ENCODE measurements at regions not wholly inside any gene's neighbourhood (a gene's known extent, or its start where the extent isn't known, plus 50 kb on each side); places are given as distances from the start of the nearest gene placed in this dataset.

DNA sequence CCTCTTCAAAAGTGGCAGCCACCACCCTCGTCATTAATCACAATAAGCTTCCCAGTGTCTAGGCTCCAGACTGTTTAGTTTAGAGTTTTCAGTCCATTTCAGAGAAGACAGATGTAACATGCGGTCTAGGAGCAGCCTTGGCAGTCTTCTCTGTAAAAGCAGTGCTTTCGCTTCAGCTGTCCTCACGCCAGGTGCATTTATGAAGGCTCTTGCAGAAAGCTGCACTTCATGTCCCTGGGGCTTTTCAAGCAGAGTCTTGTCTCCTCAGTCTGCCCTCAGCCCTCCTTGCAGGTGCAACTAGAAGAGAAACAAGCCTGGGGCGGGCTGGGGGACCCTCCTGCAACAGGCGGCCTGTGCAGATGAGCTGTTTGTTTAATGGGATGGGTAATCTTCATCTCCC lies 281.9 kb downstream of the DRD1 start:
- no peak for DNase-seq

DNA sequence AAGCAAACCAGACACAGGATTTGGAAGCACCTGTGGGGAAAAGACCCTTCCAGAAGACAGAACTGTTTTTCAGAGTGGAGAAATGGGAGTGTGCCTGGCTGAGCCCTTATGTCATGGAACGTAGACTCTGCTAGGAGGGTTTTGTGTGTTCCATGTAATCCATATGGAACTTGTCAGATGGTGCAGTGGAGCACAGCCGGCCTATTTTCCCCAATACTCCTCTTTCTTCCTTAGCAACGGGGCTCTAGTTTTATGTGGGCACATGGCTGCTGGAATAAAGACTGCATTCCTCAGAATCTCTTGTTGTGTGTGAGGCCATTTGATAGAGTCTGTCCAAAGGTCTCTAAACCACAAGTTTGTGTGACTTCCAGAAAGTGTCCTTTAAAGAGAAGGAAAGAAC lies 284.0 kb downstream of the DRD1 start:
- no peak for DNase-seq

DNA sequence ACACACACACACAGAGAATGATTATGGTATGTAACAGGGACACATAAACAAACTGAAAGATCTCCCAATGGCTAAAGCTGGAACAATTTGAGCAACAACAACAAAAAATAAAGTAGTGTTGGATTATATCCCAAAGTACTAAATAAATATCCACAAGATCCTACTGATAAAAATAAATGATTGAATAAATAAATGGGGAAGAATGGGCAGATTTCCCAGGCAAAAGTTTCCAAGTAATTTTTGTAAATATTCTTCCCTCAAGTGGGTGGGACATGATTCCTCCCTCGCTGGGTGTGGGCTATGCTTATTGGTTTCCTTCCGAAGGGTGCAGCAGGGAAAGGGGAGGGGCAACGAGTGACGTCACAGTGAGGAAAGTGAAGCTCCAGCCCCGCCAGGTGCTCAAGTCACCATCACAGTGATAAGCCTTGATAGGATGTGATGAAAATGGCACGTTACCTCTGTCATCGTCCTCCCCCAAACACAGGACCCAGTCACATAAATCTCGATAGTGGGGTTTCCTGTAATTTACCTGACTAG lies 295.3 kb downstream of the DRD1 start:
- DNase-seq, result no peak

DNA sequence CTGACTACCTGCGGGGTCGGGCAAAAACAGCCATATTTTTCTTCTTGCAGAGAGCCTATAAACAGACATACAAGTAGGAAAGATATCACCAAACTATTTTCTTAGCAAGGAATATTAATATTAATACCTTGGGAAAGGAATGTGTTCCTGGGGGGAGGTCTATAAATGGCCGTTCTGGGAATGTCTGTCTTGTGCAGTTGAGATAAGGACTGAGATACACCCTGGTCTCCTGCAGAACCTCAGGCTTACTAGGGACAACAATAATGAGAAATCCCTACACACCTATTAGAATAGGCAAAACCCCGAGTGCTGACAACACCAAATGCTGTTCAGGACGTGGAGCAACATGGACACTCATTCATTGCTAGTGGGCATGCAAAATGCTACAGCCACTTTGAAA lies 297.2 kb downstream of the DRD1 start:
- DNase-seq, result no peak

DNA sequence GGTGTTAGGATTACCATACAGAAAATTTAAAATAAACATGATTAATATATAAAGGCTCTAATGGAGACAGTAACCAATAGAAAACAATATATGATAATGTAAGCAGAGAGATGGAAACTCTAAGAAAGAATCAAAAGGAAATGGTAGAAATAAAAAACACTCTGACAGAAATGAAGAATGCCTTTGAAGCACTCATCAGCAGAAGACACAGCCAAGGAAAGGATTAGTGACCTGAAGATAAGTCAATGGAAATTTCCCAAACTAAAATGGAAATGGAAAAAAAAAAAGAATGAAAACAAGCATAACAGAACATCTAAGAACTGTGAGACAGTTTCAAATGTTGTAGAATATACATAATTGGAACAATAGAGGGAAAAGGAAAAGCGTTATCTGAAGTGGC lies 302.6 kb downstream of the DRD1 start:
- DNase-seq, result no peak

DNA sequence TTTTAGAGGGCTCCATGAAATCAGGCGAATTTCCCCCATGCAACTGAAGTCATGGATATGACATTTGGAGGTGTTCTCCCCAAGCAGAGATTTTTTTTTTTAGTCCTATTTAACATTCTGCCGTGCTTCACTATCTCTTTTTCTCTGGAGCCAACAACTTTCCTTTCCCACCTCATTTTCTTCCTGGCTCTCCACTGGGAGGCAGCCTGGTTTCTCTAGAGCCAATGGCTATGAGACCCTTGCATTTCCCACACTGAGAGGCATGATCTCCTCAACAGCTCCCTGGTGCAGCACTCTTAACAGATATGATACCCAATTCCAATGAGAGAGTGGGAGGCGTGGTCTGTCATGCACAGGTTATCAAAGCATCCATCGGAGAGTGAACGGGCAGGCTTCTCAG lies 310.8 kb downstream of the DRD1 start:
- DNase-seq, result no peak

DNA sequence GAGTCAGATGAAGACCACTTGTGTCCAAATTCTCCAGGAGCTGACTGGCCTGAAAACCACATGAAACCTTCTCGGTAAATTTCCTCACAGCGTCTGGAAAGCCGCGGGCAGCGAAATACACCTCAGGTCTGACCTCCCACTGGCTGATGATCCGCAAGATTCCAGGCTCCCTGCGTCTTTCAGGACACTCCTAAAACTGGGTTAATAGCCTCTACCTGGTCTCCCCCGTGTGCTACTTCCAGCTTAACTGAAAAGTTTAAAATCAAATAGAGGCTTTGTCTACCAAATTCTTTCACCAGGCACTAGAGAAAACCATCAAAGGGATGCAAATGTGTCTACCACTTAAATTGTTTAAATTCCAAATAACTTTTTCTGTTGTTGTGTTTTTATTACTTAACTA lies 312.6 kb downstream of the DRD1 start:
- DNase-seq, result no peak

DNA sequence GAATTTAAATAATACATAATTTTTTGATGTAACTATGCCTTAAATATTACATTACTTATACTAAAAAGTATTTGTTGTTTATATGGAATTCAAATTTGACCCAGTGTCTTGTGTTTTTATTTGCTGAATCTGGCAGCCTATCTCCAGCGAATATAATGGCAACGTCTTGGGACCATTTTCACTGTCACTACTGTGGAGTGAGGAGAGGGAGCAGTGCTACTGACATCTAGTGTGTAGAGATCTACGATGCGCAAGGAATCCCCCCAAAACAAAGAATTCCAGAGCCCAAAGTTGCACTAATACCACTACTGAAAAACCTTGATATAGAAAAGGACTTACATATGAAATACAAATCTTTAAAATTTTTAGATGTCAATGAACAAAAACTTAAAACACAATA lies 314.4 kb downstream of the DRD1 start:
- DNase-seq, result no peak

DNA sequence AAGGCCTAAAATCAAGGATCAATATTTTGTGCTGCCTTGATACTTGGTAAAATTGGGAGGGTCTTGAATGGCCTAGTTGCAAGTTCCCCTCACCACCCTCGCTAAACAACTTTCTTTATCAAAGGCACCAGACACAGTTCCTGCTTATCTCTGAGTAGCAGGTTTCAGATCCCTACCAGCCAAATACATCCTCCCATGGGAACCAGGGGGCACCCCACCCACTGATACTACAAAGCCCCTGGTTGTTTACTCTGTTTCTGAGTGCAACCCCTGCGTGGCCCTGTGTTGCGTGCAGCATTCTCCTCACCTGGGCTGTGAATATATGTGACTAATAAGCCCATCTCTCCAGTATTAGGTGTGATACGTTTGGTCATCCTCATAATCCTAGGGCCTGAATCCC lies 314.9 kb downstream of the DRD1 start:
- no peak for DNase-seq

DNA sequence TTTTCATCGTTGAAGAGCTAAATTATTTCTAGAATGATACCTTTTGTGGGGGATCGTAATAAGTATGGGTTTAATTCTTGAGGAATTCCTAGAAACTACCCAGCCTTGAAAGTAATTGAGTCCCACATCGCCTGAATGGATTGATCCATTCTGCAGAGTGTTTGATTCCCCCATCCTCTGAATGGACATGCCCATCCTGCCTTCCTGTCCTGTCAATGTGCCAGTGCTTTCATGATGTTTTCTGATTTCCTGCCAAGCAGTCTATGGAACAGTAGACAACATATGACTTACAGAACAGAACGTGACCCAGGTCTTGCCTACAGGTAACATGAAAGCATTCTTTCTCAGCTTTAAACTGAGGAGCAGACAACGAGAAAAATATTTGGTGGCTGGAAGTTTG lies 319.2 kb downstream of the DRD1 start:
- no peak for DNase-seq

DNA sequence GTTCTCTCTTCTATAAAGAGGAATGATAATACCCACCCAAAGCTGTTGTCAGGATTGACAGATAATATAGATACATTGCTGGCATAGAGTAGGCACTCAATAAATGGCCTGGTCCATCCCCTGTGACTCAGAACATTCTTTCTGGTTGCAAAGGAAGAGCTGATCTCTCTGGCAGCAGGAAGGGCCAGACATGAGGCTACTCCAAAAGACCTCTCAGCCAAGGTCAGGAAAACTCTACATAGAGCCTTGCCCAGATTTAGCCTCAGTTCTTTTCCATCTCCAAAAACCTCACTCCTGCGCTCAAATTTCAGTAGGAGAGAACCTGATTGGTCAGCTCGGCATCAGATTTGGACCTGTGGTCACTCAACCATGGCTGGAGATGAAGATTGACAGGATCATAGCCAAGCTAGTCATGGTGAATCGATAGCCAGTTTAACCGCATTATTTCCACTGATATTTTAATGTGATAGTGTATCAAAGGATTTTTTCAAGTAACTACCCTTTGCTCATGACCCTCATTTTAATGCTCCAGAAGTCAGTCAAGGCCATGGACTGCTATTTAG lies 319.6 kb downstream of the DRD1 start:
- no peak for DNase-seq

DNA sequence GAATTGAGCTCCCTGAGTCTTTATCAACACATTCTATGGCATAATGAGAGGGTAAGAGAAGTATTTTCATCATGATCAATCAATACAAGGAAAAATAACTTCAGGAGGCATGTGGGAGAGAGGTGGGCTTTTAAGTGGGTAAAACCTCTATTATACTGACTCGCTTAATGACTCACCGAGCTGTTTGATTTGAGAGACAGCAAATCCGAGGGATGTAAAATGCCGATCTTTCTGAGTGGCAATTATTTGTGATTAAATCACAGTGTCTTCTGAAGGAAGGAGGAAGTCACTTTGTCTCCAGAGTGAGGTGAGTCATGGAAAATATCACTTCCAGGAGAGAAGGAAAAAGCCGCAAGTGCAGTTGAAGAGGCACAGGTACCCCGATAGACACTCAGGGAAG lies 320.4 kb downstream of the DRD1 start:
- no peak for DNase-seq

DNA sequence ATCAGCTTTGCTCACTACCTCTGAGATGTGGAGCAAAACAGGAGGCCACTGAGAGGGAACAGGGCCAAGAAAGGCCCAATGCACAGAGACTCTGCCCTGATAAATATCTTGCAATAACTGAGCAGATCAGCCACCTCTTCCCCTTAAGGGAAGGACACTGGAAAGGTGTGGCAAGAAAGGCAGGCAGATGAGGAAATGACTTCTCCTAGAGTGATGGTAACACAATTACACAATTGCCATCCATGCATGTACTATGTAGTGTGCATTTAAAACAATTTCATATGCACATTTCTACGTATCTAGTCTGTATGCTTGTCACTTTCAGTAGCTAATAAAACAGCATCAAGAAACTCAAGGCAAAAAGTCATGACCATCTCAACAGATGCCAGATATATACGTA lies 322.5 kb downstream of the DRD1 start:
- DNase-seq, result no peak

DNA sequence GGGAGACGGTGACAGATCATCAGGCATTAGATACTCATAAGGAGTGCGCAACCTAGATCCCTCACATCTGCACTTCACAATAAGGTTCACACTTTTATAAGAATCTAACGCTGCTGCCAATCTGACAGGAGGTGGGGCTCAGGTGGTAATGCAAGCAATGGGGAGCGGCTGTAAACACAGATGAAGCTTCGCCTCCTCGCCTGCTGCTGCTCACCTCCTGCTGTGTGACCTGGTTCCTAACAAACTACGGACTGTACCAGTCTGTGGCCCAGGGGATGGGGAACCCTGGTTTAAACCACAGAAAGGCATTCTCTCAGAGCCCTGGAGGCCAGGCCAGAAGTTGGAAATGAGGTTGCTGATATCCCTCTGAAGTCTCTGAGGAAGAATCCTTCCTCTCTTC lies 323.6 kb downstream of the DRD1 start:
- no peak for DNase-seq

DNA sequence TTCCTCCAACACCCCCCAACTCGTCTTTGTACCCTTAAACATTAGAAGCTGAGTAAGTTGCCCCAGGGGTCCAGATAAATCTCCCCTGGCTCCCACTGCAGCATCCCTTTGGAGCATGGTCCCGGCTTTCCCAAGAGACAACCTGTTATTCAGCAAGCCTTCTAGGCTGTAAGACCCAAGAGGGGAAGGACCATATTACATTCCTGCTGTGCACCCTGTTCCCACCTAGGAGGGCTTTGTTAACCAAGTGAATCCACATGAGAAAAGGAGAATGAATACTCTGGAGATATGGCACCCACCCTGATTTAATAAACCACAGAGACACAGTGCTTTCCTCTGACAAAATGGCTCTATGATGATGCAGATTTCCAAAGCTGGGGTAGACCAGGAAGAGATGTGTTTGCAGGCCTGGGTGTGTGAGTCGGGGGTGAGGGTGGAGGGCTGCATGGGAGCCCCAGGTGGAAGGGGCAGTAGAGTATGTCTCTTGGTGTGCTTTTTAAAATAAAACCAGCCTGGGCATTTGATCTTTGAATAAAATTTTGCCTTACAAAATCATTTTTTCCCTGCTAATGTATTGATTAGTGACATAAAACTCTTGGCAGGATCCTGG lies 325.2 kb downstream of the DRD1 start:
- DNase-seq, result no peak

DNA sequence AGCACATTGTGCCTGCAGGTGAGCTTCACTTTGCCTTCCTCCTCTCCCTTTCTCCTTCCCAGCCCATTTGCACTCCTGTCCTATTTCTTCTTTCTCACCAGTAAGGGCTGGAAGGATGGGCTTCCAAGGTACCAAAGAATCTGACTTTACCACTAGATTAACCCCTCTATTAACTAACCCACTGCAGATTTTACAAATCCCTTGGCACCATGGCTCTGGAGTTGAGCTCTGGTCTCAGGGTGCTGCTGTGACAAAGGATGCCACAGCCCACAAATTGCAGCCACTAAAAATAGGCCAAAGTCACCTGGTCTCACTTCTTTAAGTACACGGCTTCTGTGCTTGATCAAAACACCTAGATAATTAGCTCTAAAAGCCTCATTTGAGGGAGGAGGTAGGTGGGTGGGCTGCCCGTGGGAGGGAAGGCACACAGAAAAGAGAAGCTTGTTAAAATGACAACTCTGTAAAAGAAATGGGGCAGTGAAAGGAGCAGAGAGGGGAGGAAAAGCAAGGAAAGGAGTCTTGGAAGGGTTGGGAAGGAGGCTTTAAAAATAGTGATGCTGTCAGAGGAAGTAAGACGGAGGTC lies 327.4 kb downstream of the DRD1 start:
- DNase-seq, result no peak

DNA sequence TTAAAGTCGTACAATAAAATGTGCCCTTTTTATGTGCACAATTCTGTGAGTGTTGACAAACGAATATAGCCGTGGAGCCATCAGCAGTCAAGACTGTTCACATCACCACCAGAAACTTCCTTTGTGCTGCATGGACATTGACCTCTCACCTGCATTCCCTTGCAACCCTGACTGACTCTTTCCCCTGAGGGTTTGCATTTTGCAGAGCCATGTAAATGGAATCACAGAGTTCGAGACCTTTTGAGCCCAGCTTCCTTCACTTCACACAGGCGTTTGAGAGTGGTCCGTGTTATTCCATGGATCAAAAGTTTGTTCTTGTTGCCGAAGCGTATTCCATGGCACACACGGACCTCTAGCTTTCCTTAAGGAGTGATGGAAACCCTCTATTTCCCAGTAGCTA lies 328.2 kb downstream of the DRD1 start:
- no peak for DNase-seq

DNA sequence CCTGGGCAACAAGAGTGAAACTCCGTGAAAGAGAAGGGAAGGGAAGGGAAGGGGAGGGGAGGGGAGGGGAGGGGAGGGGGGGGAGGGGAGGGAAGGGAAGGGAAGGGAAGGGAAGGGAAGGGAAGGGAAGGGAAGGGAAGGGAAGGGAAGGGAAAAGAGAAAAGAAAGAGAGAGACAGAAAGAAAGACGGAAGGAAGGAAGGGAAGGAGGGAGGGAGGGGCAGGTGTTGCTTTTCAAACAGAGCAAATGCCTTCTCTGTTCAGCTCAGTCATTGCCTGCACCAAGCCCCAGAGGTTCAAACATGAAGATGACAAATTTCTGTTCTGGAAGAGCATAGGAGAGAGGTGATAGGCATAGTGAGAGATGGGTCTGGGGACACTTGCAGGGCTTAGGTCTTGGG lies 330.0 kb downstream of the DRD1 start:
- no peak for DNase-seq

DNA sequence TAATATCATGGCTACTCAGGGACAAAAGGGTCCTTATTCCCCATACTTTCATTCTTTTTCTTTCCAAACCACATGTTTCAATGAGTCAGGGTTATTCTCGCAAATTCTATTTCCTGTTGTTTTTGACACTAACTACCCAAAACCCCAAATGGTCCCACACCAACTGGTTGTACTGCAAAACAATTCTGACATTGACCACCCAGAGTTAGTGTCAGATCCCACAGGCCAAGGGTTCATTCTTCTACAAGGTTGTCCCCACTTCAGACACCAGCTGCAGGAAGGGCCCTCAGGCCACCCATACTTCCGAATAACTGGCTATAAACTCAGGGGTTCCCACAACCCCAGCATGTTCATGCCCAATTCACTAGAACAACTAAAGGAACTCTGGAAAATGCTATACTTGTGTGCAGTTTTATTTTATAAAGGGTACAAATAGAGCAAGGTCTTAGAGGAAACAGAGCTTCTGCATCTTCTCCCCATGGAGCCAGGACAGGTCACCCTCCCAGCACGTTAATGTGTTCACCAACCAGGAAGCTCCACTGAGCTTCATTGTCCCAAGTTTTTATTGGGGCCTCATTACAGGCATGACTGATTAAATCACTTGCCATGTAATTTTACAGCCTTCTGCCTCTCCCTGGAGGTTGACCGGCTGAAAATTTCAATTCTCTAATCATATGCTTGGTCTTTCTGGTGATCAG lies 334.8 kb downstream of the DRD1 start:
- DNase-seq, result no peak

DNA sequence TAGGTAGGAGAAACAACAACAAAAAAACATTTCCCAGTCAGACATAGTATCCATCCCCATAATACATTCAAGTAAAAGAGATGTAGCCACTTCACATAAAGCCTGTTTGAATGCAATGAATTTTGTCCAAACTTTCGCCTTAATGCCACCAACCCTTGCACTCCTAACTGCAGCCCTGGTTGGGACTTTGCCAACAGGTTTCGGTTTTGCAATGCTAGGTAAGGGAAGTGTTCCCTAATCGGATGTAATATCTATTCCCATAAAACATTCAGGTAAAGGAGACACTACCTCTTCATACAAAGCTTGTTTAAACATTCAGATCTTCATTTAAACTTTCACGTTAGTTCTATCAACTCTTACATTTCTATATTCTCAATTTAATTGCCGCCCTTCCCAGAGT lies 336.1 kb downstream of the DRD1 start:
- no peak for DNase-seq

DNA sequence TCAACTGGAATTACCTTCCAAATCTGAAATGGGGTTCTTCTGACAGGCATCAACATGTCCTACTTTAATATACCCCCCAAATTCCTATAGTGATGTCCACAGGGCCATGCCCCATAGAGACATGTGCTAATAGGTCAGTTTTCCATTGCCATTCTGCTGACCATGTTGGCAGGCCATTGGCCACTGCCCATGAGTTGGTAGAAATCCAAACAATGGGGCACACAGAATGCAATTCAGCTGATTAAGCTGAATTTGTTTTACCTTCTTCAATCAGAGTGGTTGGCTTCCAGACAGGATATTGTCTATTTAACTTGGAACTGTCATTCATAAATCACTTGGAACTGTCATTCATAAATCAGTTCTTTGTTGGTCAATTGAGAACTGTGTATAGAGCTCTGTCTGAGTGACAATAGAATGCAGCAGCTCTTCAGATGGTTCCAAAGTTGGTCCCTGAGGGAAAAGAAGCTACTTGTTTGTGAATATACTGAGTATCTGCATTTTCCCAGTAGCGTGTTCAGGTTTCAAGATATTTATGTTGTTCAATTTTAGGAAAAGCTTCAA lies 336.9 kb downstream of the DRD1 start:
- no peak for DNase-seq

DNA sequence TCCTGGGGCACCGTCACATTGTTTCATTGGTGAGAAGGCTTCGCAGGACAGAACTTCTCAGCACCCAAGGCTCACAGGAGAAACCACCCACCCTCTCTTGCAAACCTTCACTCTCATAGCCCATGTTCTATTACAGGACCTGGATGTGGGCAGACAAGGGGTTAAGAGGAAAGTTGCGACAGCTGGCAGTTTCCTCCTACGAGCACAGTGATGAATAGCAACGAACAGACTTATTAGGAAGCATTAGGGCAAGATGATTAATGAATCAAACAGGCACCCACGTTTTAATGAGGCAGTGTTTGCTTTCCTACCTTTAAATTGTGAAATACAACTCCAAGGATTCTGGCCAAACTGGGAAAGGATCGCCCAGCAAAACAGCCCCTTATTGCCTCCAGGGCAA lies 339.3 kb downstream of the DRD1 start:
- DNase-seq, result no peak

DNA sequence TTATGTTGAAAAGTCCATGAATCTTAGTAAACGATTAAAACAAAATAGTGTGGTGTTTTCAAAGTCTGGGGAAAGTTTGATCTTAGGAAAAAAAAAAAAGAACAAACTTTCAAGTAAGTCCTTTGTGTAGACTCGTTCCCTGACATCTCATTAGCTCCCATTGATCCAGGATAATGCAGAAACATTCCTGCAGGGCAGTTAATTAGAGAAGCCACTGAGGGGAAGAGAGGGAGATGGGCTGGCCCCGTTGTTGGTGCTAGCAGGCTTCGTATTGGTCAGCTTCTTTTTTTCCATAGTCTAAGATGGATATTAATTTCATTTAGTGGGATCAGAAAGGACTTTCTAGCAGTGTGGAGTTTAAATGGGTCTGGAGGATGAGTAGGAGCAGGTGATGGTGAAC lies 340.2 kb downstream of the DRD1 start:
- no peak for DNase-seq

DNA sequence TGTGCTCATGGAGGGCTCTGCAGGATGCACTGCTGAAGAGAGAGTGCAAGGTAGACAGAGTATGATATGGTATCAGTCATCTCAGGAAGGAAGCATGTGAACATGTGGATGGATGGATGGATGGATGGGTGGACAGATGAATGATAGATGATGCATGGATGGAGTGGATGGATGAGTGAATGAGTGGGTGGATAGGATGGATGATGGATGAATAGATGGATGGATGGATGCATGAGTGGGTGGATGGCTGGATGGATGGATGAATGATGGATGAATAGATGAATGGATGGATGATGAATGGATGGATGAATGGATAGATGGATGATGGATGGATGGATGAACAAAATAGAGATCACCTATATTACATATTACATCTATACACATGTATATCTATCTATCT lies 341.3 kb downstream of the DRD1 start:
- no peak for DNase-seq

Measured in activated effector memory CD4-positive, alpha-beta T cell treated with Interleukin-2 at 50 U/mL for 16 hours (primary cell).